ENCODE measurements at regions not wholly inside any gene's neighbourhood (a gene's known extent, or its start where the extent isn't known, plus 50 kb on each side); places are given as distances from the start of the nearest gene placed in this dataset.

DNA sequence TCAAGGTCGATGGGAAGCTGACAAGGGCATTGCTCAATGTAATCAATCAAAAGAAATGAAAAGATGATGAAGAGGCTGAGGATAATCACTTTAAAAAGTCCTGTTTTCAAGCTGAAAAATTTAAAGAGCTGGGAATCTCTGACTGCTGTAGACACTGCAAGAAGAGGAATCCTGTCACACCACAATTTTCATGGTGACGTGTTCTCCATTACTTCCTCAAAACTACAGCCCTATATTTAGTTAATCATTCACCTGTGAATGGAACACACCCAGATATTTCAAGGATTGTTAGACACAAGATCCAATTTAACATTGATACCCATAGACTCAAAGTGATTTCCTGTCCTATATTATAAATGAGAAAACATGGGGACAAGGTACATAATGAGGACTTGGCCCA is 1048.3 kb downstream of the AMY1C start:
- H3K9me3 ChIP-seq (replicated peaks) = peaks cover 15% of the 10 kb centered on the region
- H3K27me3 ChIP-seq (ENCODE audit: low read depth) = no peaks in the 10 kb centered on the region
- H3K4me1 ChIP-seq = no peaks in the 10 kb centered on the region
- intact Hi-C loops (cut with micrococcal nuclease) = no loop called here
- H3K27ac ChIP-seq (replicated peaks) = no peak overlapping the region
- DNase-seq = no peak
- H3K36me3 ChIP-seq = no peaks in the 10 kb centered on the region
- TF ChIP-seq, protein P1, sequence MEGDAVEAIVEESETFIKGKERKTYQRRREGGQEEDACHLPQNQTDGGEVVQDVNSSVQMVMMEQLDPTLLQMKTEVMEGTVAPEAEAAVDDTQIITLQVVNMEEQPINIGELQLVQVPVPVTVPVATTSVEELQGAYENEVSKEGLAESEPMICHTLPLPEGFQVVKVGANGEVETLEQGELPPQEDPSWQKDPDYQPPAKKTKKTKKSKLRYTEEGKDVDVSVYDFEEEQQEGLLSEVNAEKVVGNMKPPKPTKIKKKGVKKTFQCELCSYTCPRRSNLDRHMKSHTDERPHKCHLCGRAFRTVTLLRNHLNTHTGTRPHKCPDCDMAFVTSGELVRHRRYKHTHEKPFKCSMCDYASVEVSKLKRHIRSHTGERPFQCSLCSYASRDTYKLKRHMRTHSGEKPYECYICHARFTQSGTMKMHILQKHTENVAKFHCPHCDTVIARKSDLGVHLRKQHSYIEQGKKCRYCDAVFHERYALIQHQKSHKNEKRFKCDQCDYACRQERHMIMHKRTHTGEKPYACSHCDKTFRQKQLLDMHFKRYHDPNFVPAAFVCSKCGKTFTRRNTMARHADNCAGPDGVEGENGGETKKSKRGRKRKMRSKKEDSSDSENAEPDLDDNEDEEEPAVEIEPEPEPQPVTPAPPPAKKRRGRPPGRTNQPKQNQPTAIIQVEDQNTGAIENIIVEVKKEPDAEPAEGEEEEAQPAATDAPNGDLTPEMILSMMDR (IDR thresholded peaks at IDR 0.05; ENCODE audit: borderline replicate concordance) = no peak
- no peak overlapping the region for H3K4me3 ChIP-seq

DNA sequence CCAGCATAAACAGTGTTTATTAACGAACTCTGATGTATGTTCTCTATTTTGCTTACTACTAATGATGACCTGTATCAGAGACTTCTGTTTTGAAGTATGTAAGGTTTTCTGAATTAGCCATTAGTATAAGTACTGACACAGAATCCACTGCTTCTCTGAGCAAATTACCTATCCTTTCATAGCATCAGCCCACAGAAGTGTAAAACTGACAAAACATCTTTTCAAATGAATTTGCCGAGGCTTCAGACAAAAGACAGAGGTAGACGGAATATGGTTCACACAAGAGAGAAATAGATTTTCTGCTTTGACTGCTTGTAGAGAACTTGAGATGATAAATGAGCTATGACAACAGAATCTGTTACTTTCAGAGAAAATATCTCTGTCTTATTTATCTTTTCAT is 1051.6 kb downstream of the AMY1C start:
- Histone ChIP-seq H3K27ac (replicated peaks) (no peak overlapping the region), H3K4me1 (no peaks in the 10 kb centered on the region), H3K4me3 (no peak overlapping the region), H3K27me3 (ENCODE audit: low read depth) (no peaks in the 10 kb centered on the region), H3K36me3 (no peaks in the 10 kb centered on the region), H3K9me3 (replicated peaks) (no peaks in the 10 kb centered on the region)
- TF ChIP-seq, protein P1 (IDR thresholded peaks at IDR 0.05; ENCODE audit: borderline replicate concordance) = no peak
- no peak for DNase-seq
- intact Hi-C loops (cut with micrococcal nuclease) = no loop called here

DNA sequence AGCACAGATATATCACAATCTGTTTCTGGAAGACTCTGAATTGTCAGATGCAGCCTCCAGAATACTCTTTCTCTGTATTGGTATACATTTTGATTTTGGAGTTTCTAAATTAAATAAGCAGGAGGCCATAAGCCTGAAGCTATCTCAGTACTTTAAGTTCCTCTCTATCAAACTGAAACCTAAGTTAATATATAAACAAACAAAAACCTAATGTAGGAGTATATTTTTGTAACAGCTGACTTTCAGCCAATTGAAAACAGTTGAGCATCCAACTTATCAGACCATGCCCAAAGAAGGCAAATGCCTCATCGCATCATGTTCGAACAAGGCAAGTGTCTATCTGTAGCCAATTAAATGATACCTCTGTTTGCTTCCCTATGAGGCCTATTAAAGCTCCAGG is 1054.4 kb downstream of the AMY1C start:
- Histone ChIP-seq H3K27ac (replicated peaks) (no peak overlapping the region), H3K36me3 (no peaks in the 10 kb centered on the region), H3K4me3 (no peak overlapping the region), H3K27me3 (ENCODE audit: low read depth) (no peaks in the 10 kb centered on the region), H3K9me3 (replicated peaks) (no peaks in the 10 kb centered on the region), H3K4me1 (no peaks in the 10 kb centered on the region)
- TF ChIP-seq, protein P1 (IDR thresholded peaks at IDR 0.05; ENCODE audit: borderline replicate concordance) = no peak
- intact Hi-C loops (cut with micrococcal nuclease) = no loop called here
- no peak for DNase-seq

DNA sequence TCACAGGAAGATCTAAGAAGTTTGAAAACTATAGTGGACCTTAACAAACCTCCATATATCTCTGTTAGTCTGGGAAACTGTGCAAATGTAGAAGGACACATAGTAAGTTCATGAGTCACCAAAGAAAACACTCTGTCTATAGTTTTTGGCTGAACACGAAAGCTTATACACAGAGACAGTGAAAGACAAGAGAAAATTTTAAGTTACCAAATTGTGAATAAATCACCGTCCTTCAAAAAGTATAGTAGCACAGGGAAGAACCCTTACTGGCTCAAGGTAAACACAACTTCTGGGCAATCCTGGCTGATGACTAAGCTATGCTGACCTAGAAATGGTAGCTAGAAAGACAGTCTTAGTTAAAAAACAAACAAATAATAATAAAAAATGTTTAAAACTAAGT is 1057.9 kb downstream of the AMY1C start:
- intact Hi-C loops (cut with micrococcal nuclease) = no loop called here
- DNase-seq = no peak
- H3K4me1 ChIP-seq = no peaks in the 10 kb centered on the region
- no peaks in the 10 kb centered on the region for H3K36me3 ChIP-seq
- no peak overlapping the region for H3K4me3 ChIP-seq
- no peaks in the 10 kb centered on the region for H3K9me3 ChIP-seq (replicated peaks)
- no peaks in the 10 kb centered on the region for H3K27me3 ChIP-seq (ENCODE audit: low read depth)
- H3K27ac ChIP-seq (replicated peaks) = no peak overlapping the region
- TF ChIP-seq, protein P1 (IDR thresholded peaks at IDR 0.05; ENCODE audit: borderline replicate concordance) = no peak

DNA sequence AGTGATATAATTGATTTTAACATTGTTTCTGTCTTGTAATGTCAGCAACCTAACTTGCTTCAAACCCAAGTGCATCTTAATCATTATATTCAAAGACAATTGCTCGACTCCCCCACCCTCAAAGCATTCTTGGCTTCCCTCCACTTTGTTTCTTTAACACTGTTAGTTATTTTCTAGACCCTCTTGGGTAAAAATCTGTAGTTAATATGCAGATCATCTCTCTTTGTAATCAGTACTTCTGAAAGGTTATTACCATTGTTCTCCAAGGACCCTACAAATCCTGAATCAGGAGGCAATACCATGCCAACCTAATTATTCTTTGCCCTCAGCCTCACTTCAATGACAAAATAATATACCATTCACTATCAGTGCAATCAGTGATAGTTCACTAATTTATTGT is 1075.7 kb downstream of the AMY1C start:
- H3K4me3 ChIP-seq = no peak overlapping the region
- TF ChIP-seq, protein P1 (IDR thresholded peaks at IDR 0.05; ENCODE audit: borderline replicate concordance) = no peak
- no peaks in the 10 kb centered on the region for H3K36me3 ChIP-seq
- peaks cover 4% of the 10 kb centered on the region for H3K9me3 ChIP-seq (replicated peaks)
- no peaks in the 10 kb centered on the region for H3K27me3 ChIP-seq (ENCODE audit: low read depth)
- DNase-seq = no peak
- H3K4me1 ChIP-seq = no peaks in the 10 kb centered on the region
- intact Hi-C loops (cut with micrococcal nuclease) = no loop called here
- H3K27ac ChIP-seq (replicated peaks) = no peak overlapping the region

DNA sequence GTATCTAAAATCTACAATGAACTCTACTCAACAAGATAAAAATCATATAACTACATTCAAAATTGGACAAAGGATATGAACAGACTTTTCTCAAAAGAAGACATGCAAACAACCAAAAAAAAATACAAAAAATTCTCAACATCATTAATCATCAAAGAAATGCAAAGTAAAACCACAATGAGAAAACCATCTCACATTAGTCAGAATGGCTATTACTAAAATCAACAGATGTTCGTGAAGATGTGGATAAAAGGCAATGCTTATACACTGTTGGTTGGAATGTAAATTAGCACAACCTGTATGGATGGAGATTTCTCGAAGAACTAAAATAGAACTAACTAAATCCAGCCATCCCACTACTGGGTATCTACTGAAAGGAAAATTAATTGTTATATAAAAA is 1080.8 kb downstream of the AMY1C start:
- Histone ChIP-seq H3K36me3 (no peaks in the 10 kb centered on the region), H3K27ac (replicated peaks) (no peak overlapping the region), H3K4me3 (no peak overlapping the region), H3K9me3 (replicated peaks) (peaks cover 15% of the 10 kb centered on the region), H3K4me1 (no peaks in the 10 kb centered on the region), H3K27me3 (ENCODE audit: low read depth) (no peaks in the 10 kb centered on the region)
- TF ChIP-seq, protein P1 (IDR thresholded peaks at IDR 0.05; ENCODE audit: borderline replicate concordance) = no peak
- intact Hi-C loops (cut with micrococcal nuclease) = no loop called here
- DNase-seq = no peak

Measured in left ventricle myocardium inferior (tissue), 1 donor.